OCI-LY3 (cell line): ENCODE measurements at regions not wholly inside any gene's neighbourhood (a gene's known extent, or its start where the extent isn't known, plus 50 kb on each side); places are given as distances from the start of the nearest gene placed in this dataset.

Experiments used
- H2AFZ ChIP-seq: fragments of 200-600, 300-600 bp; shearing (Covaris generic); 2 replicates; pipeline ENCODE4 v1.6.0; 2014; ENCODE audit warnings: antibody characterized with exemption, low read depth, low read length
- H3K27ac ChIP-seq: fragments of 200-600, 300-600 bp; sonication (generic); 2 replicates; pipeline ENCODE4 v1.5.1; 2014; ENCODE audit warnings: mild to moderate bottlenecking, low read length, moderate library complexity, mixed read lengths
- H3K27me3 ChIP-seq: fragments of 200-600, 300-600 bp; sonication (generic); 2 replicates; pipeline ENCODE4 v1.6.1; 2014; ENCODE audit warnings: low read depth, low read length, mixed read lengths
- H3K36me3 ChIP-seq: fragments of 200-600, 300-600 bp; sonication (generic); replicated peaks from 2 replicates; pipeline ENCODE3; 2014; ENCODE audit warnings: low read depth, low read length, mixed read lengths
- H3K4me1 ChIP-seq: fragments of 300-600, 200-600 bp; sonication (generic); 2 replicates; pipeline ENCODE4 v1.6.1; 2014; ENCODE audit warnings: low read length, mixed read lengths
- H3K4me2 ChIP-seq: fragments of 200-600, 300-600 bp; sonication (generic); 2 replicates; pipeline ENCODE4 v1.6.1; 2014; ENCODE audit warnings: low read length, mixed read lengths
- H3K4me3 ChIP-seq: fragments of 300-600, 200-600 bp; sonication (generic); 2 replicates; pipeline ENCODE4 v1.5.1; 2014; ENCODE audit warnings: antibody characterized with exemption, mild to moderate bottlenecking, low read length, moderate library complexity
- H3K79me2 ChIP-seq: fragments of 300-600, 200-600 bp; shearing (Covaris generic); 2 replicates; pipeline ENCODE4 v1.6.1; 2014; ENCODE audit warnings: mild to moderate bottlenecking, low read length, mixed read lengths
- H3K9ac ChIP-seq: fragments of 300-600, 200-600 bp; shearing (Covaris generic); 2 replicates; pipeline ENCODE4 v1.6.0; 2014; ENCODE audit warnings: mild to moderate bottlenecking, low read length, moderate library complexity
- H3K9me3 ChIP-seq: fragments of 200-600, 300-600 bp; shearing (Covaris generic); 2 replicates; pipeline ENCODE4 v1.6.1; 2014; ENCODE audit warnings: low read length, mixed read lengths; ENCODE audit not compliant: insufficient read depth
- H4K20me1 ChIP-seq: fragments of 200-600, 300-600 bp; sonication (generic); 2 replicates; pipeline ENCODE4 v1.6.1; 2016; ENCODE audit warnings: low read length, mixed read lengths; ENCODE audit not compliant: insufficient read depth
- CTCF ChIP-seq: fragments of 200-600, 300-600 bp; sonication (generic); IDR thresholded peaks from 2 replicates; pipeline ENCODE4 v1.5.1; 2014; ENCODE audit warnings: antibody characterized with exemption, low read length, low read depth
- EZH2phosphoT487 ChIP-seq: fragments of 200-600 bp; shearing (Covaris generic); IDR thresholded peaks from 2 replicates; pipeline ENCODE4 v1.6.1; 2018; ENCODE audit warnings: antibody characterized with exemption, mixed run types, low read depth

- Histone ChIP-seq H3K9me3 (no peaks in the 10 kb centered on the region), H4K20me1 (no peaks in the 10 kb centered on the region), H3K27me3 (no peaks in the 10 kb centered on the region), H3K36me3 (no peaks in the 10 kb centered on the region), H3K4me2 (no peak overlapping the region), H3K9ac (no peak overlapping the region), H3K4me1 (no peaks in the 10 kb centered on the region), H2AFZ (no peak overlapping the region), H3K27ac (no peak overlapping the region), H3K79me2 (no peaks in the 10 kb centered on the region), H3K4me3 (no peak overlapping the region)
- no peak for TF ChIP-seq EZH2phosphoT487
- no peak for TF ChIP-seq CTCF
Observed at GRCh38 chr4:18842431-18842830, 820.9 kb upstream of the LCORL start.

GRCh38 chr4:18840481-18840880 is 818.9 kb upstream of the LCORL start:
- no peak overlapping the region for H3K9ac ChIP-seq
- no peak overlapping the region for H3K27ac ChIP-seq
- H3K4me1 ChIP-seq: no peaks in the 10 kb centered on the region
- H3K9me3 ChIP-seq: no peaks in the 10 kb centered on the region
- no peaks in the 10 kb centered on the region for H4K20me1 ChIP-seq
- TF ChIP-seq CTCF (no peak), EZH2phosphoT487 (no peak)
- no peaks in the 10 kb centered on the region for H3K36me3 ChIP-seq
- no peaks in the 10 kb centered on the region for H3K27me3 ChIP-seq
- no peak overlapping the region for H3K4me3 ChIP-seq
- no peak overlapping the region for H3K4me2 ChIP-seq
- no peaks in the 10 kb centered on the region for H3K79me2 ChIP-seq
- H2AFZ ChIP-seq: no peak overlapping the region

GRCh38 chr4:18816228-18816895 is 794.8 kb upstream of the LCORL start:
- TF ChIP-seq CTCF (no peak), EZH2phosphoT487 (no peak)
- H3K36me3 ChIP-seq: no peaks in the 10 kb centered on the region
- H2AFZ ChIP-seq: no peak overlapping the region
- H3K4me2 ChIP-seq: no peak overlapping the region
- no peak overlapping the region for H3K27ac ChIP-seq
- H3K27me3 ChIP-seq: no peaks in the 10 kb centered on the region
- no peaks in the 10 kb centered on the region for H3K79me2 ChIP-seq
- peaks cover 3% of the 10 kb centered on the region; the same call in 1 of the 2 replicates for H3K4me1 ChIP-seq
- H3K4me3 ChIP-seq: no peak overlapping the region
- H4K20me1 ChIP-seq: no peaks in the 10 kb centered on the region
- H3K9ac ChIP-seq: no peak overlapping the region
- no peaks in the 10 kb centered on the region for H3K9me3 ChIP-seq

DNA sequence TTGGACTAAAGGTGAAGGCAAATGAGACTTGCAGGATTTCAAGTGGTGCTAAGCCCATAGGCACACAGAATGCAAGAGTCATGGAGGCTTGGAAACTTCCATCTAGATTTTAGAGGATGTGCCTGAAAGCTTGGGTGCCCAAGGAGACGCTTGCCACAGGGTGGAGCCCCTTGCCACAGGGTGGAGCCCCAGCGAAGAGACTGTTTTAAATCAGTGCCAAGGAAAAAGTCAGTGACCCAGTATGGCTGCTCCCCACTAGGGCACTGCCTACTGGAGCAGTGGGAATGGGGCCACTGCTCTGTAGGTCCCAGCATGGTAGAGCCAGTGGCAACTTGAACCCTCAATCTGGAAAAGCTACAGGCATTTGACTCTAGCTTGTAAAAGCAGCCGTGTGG is 794.2 kb upstream of the LCORL start:
- H3K36me3 ChIP-seq: no peaks in the 10 kb centered on the region
- H3K9ac ChIP-seq: no peak overlapping the region
- no peaks in the 10 kb centered on the region for H3K79me2 ChIP-seq
- H3K4me1 ChIP-seq: peaks cover 3% of the 10 kb centered on the region; the same call in 1 of the 2 replicates
- H3K9me3 ChIP-seq: no peaks in the 10 kb centered on the region
- H3K27me3 ChIP-seq: no peaks in the 10 kb centered on the region
- H2AFZ ChIP-seq: no peak overlapping the region
- H3K27ac ChIP-seq: no peak overlapping the region
- no peak overlapping the region for H3K4me2 ChIP-seq
- no peak overlapping the region for H3K4me3 ChIP-seq
- H4K20me1 ChIP-seq: no peaks in the 10 kb centered on the region
- TF ChIP-seq CTCF: peak; percentile 41
- no peak for TF ChIP-seq EZH2phosphoT487
